Testis (tissue), 2 donors: ENCODE measurements at regions not wholly inside any gene's neighbourhood (a gene's known extent, or its start where the extent isn't known, plus 50 kb on each side); places are given as distances from the start of the nearest gene placed in this dataset.

Experiments used
- POLR2A ChIP-seq: fragments of 450-650 bp; IDR thresholded peaks from one replicate; pipeline ENCODE4 v1.6.1; 2017; ENCODE audit warnings: antibody characterized with exemption, mild to moderate bottlenecking, moderate library complexity
- TF ChIP-seq, protein P1 (sequence below), 3 experiments: fragments of 450-650 bp in 2 of 3; fragments of 200-600 bp in 1 of 3; sonication (generic) in 1 of 3; IDR thresholded peaks; one replicate each; pipeline ENCODE4 v1.5.1; 2016 to 2019; ENCODE audit warnings: antibody characterized with exemption in 3 of 3, mild to moderate bottlenecking in 2 of 3, moderate library complexity in 1 of 3

DNA sequence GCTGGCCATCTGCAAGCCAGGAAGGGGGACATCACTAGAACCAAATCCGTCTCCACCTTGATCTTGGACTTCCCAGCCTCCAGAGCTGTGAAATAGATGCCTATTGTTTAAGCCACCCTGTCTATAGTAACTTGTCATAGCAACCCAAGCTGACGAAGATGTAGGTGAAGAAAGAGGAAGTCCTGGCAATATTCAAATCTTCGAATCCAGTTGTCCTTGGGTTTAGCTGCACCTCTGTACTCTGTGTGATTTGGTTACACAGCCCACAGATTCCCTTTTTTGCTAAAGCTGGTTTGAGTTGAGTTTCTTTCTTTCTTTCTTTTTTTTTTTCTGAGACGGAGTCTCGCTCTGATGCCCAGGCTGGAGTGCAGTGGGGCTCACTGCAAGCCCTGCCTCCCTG lies 68.0 kb upstream of the XCR1 start:
- TF ChIP-seq, protein P1, sequence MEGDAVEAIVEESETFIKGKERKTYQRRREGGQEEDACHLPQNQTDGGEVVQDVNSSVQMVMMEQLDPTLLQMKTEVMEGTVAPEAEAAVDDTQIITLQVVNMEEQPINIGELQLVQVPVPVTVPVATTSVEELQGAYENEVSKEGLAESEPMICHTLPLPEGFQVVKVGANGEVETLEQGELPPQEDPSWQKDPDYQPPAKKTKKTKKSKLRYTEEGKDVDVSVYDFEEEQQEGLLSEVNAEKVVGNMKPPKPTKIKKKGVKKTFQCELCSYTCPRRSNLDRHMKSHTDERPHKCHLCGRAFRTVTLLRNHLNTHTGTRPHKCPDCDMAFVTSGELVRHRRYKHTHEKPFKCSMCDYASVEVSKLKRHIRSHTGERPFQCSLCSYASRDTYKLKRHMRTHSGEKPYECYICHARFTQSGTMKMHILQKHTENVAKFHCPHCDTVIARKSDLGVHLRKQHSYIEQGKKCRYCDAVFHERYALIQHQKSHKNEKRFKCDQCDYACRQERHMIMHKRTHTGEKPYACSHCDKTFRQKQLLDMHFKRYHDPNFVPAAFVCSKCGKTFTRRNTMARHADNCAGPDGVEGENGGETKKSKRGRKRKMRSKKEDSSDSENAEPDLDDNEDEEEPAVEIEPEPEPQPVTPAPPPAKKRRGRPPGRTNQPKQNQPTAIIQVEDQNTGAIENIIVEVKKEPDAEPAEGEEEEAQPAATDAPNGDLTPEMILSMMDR (IDR thresholded peaks at IDR 0.05) = no peak
- no peak for TF ChIP-seq POLR2A
